T-helper 1 cell treated with Interleukin-12 subunit alpha and Interleukin-12 subunit beta and Interleukin-4 antibody, amounts not matched to agents 30 ng/mL and 1 ng/mL, for 36 hours (primary cell): ENCODE measurements at regions not wholly inside any gene's neighbourhood (a gene's known extent, or its start where the extent isn't known, plus 50 kb on each side); places are given as distances from the start of the nearest gene placed in this dataset.

Experiments used
- intact Hi-C: fragments of 100-400 bp; cut with micrococcal nuclease; formaldehyde crosslinking; loops from one replicate; pipeline ENCODE4 v1.15.1; 2024

- intact Hi-C loops = no loop called here
These were observed 68.3 kb upstream of the RND3 start for GRCh38 chr2:150555611-150556356.

GRCh38 chr2:150554046-150554445, 66.6 kb upstream of the RND3 start:
- intact Hi-C loops = no loop called here

GRCh38 chr2:150552041-150552820, 64.8 kb upstream of the RND3 start:
- intact Hi-C loops = no loop called here

GRCh38 chr2:150549381-150549780, 61.9 kb upstream of the RND3 start:
- intact Hi-C loops = no loop called here

GRCh38 chr2:150548527-150548926, 61.1 kb upstream of the RND3 start:
- intact Hi-C loops = no loop called here

- intact Hi-C loops = no loop called here
These were observed 58.4 kb upstream of the RND3 start for GRCh38 chr2:150545916-150546315.

GRCh38 chr2:150544731-150545130, 57.3 kb upstream of the RND3 start:
- intact Hi-C loops = no loop called here

GRCh38 chr2:150542692-150543091, 55.2 kb upstream of the RND3 start:
- intact Hi-C loops = no loop called here

GRCh38 chr2:150542172-150542571, 54.7 kb upstream of the RND3 start:
- intact Hi-C loops = no loop called here

- intact Hi-C loops = no loop called here
These were observed 51.3 kb upstream of the RND3 start for GRCh38 chr2:150538651-150539201.
